Upper lobe of left lung (tissue), 4 donors: ENCODE measurements at regions not wholly inside any gene's neighbourhood (a gene's known extent, or its start where the extent isn't known, plus 50 kb on each side); places are given as distances from the start of the nearest gene placed in this dataset.

Experiments used
- CTCF ChIP-seq, 6 experiments: fragments of 450-650 bp in 4 of 6; fragments of 200-600 bp in 2 of 6; sonication (generic) in 2 of 6; IDR thresholded peaks; one replicate each; pipeline ENCODE4 v1.5.1; 2016 to 2019; ENCODE audit warnings: antibody characterized with exemption in 6 of 6
- EP300 ChIP-seq, 4 donors: sonication (generic); formaldehyde crosslinking; IDR thresholded peaks; one replicate each; pipeline ENCODE4 v1.5.1; 2017; ENCODE audit warnings: antibody characterized with exemption in 4 of 4, control low read depth in 2 of 4
- POLR2A ChIP-seq, 4 donors: fragments of 450-650 bp; IDR thresholded peaks; one replicate each; pipeline ENCODE4 v1.5.1; 2016 to 2017; ENCODE audit warnings: antibody characterized with exemption in 4 of 4, mild to moderate bottlenecking in 2 of 4
- POLR2AphosphoS5 ChIP-seq, 2 donors: sonication (generic); formaldehyde crosslinking; IDR thresholded peaks; one replicate each; pipeline ENCODE4 v1.5.1; 2017; ENCODE audit warnings: antibody characterized with exemption in 2 of 2

GRCh38 chr11:130642994-130643393 lies 194.5 kb downstream of the ADAMTS15 start:
- TF ChIP-seq CTCF (IDR thresholded peaks at IDR 0.05) (no peak), POLR2A (IDR thresholded peaks at IDR 0.05) (no peak), POLR2AphosphoS5 (IDR thresholded peaks at IDR 0.05) (no peak), EP300 (IDR thresholded peaks at IDR 0.05) (no peak)
